ENCODE measurements at regions not wholly inside any gene's neighbourhood (a gene's known extent, or its start where the extent isn't known, plus 50 kb on each side); places are given as distances from the start of the nearest gene placed in this dataset.

- WGBS, 2 donors: 94 to 95% methylated on average over 5 of the region's 5 CpGs
- TF ChIP-seq POLR2A (IDR thresholded peaks at IDR 0.05) (no peak), CTCF (IDR thresholded peaks at IDR 0.05) (no peak)
- H3K9me3 ChIP-seq: no peaks in the 10 kb centered on the region
- intact Hi-C loops (cut with DNase I): no loop called here
- no peaks in the 10 kb centered on the region for H3K36me3 ChIP-seq
- peak overlapping the region in 1 of 3 donors; percentile 57 for H3K27ac ChIP-seq
- H3K4me3 ChIP-seq (replicated peaks in 1 of 3): no peak overlapping the region
- DNase-seq: no peak
- no peaks in the 10 kb centered on the region for H3K27me3 ChIP-seq
- H3K4me1 ChIP-seq: peaks cover 0 to 28% of the 10 kb centered on the region in 2 donors
Observed at GRCh38 chr9:107212613-107213012, 70.5 kb upstream of the RAD23B start.

- 76 to 81% methylated on average over 6 of the region's 6 CpGs for WGBS, 2 donors
- Histone ChIP-seq H3K36me3 (no peaks in the 10 kb centered on the region), H3K4me3 (replicated peaks in 1 of 3) (no peak overlapping the region), H3K27ac (peak overlapping the region in 1 of 3 donors; percentile 57), H3K27me3 (no peaks in the 10 kb centered on the region), H3K9me3 (no peaks in the 10 kb centered on the region), H3K4me1 (peaks cover 0 to 28% of the 10 kb centered on the region in 2 donors)
- DNase-seq: no peak
- TF ChIP-seq CTCF (IDR thresholded peaks at IDR 0.05) (no peak), POLR2A (IDR thresholded peaks at IDR 0.05) (no peak)
- intact Hi-C loops (cut with DNase I): no loop called here
Observed at GRCh38 chr9:107213080-107213479, 70.0 kb upstream of the RAD23B start.

GRCh38 chr9:107213561-107214028 is 69.5 kb upstream of the RAD23B start:
- WGBS, 2 donors: 30 to 36% methylated on average over 6 of the region's 6 CpGs
- Histone ChIP-seq H3K27me3 (no peaks in the 10 kb centered on the region), H3K4me1 (peaks cover 0 to 28% of the 10 kb centered on the region in 2 donors), H3K9me3 (no peaks in the 10 kb centered on the region), H3K36me3 (no peaks in the 10 kb centered on the region), H3K4me3 (replicated peaks in 1 of 3) (no peak overlapping the region), H3K27ac (peak overlapping the region in 2 of 3 donors; percentile 68 to 69)
- intact Hi-C loops (cut with DNase I): no loop called here
- TF ChIP-seq CTCF (IDR thresholded peaks at IDR 0.05): no peak
- no peak for TF ChIP-seq POLR2A (IDR thresholded peaks at IDR 0.05)
- DNase-seq: peak; percentile 49 to 64

- Histone ChIP-seq H3K36me3 (no peaks in the 10 kb centered on the region), H3K27me3 (no peaks in the 10 kb centered on the region), H3K4me3 (replicated peaks in 1 of 3) (no peak overlapping the region), H3K27ac (peak overlapping the region in 2 of 3 donors; percentile 68 to 72), H3K9me3 (no peaks in the 10 kb centered on the region), H3K4me1 (peaks cover 0 to 28% of the 10 kb centered on the region in 2 donors)
- no peak for DNase-seq
- intact Hi-C loops (cut with DNase I): no loop called here
- WGBS, 2 donors: 56% methylated on average over 3 of the region's 3 CpGs
- TF ChIP-seq POLR2A (IDR thresholded peaks at IDR 0.05) (no peak), CTCF (IDR thresholded peaks at IDR 0.05) (no peak)
Observed at GRCh38 chr9:107214381-107214780, 68.7 kb upstream of the RAD23B start.

- Histone ChIP-seq H3K27ac (peak overlapping the region in 2 of 3 donors; percentile 68 to 72), H3K9me3 (no peaks in the 10 kb centered on the region), H3K27me3 (no peaks in the 10 kb centered on the region), H3K4me1 (peaks cover 0 to 28% of the 10 kb centered on the region in 2 donors), H3K36me3 (no peaks in the 10 kb centered on the region), H3K4me3 (replicated peaks in 1 of 3) (no peak overlapping the region)
- no peak for TF ChIP-seq CTCF (IDR thresholded peaks at IDR 0.05)
- no peak for TF ChIP-seq POLR2A (IDR thresholded peaks at IDR 0.05)
- WGBS, 2 donors: 59 to 60% methylated on average over 2 of the region's 2 CpGs
- peak; percentile 8 to 20 for DNase-seq
- intact Hi-C loops (cut with DNase I): no loop called here
Observed at GRCh38 chr9:107214915-107215314, 68.2 kb upstream of the RAD23B start.

All from thyroid gland (tissue), 4 donors.